ENCODE measurements at regions not wholly inside any gene's neighbourhood (a gene's known extent, or its start where the extent isn't known, plus 50 kb on each side); places are given as distances from the start of the nearest gene placed in this dataset.

GRCh38 chr15:70253461-70254156 lies 155.9 kb upstream of the TLE3 start:
- WGBS = 95% methylated on average over 11 of the region's 11 CpGs

GRCh38 chr15:70252951-70253320 lies 155.2 kb upstream of the TLE3 start:
- DNase-seq (ENCODE audit: extremely low spot score) = no peak
- Histone ChIP-seq H3K4me1 (ENCODE audit: insufficient read depth) (no peaks in the 10 kb centered on the region), H3K27ac (ENCODE audit: low read depth) (no peak overlapping the region), H3K36me3 (ENCODE audit: insufficient read depth) (no peaks in the 10 kb centered on the region), H3K4me3 (ENCODE audit: low read depth, low read length) (no peak overlapping the region)
- 92% methylated on average over 7 of the region's 7 CpGs for WGBS

More at GRCh38 chr15:70253461-70254156, 155.9 kb upstream of the TLE3 start:
- H3K27ac ChIP-seq (ENCODE audit: low read depth) = no peak overlapping the region
- no peaks in the 10 kb centered on the region for H3K36me3 ChIP-seq (ENCODE audit: insufficient read depth)
- DNase-seq (ENCODE audit: extremely low spot score) = no peak
- no peaks in the 10 kb centered on the region for H3K4me1 ChIP-seq (ENCODE audit: insufficient read depth)
- H3K4me3 ChIP-seq (ENCODE audit: low read depth, low read length) = no peak overlapping the region

GRCh38 chr15:70252056-70252950 lies 154.6 kb upstream of the TLE3 start:
- WGBS = 87% methylated on average over 21 of the region's 21 CpGs
- Histone ChIP-seq H3K27ac (ENCODE audit: low read depth) (no peak overlapping the region), H3K4me3 (ENCODE audit: low read depth, low read length) (no peak overlapping the region), H3K36me3 (ENCODE audit: insufficient read depth) (no peaks in the 10 kb centered on the region), H3K4me1 (ENCODE audit: insufficient read depth) (no peaks in the 10 kb centered on the region)
- no peak for DNase-seq (ENCODE audit: extremely low spot score)

- H3K36me3 ChIP-seq (ENCODE audit: insufficient read depth) = no peaks in the 10 kb centered on the region
- H3K27ac ChIP-seq (ENCODE audit: low read depth) = no peak overlapping the region
- no peak for DNase-seq (ENCODE audit: extremely low spot score)
- no peaks in the 10 kb centered on the region for H3K4me1 ChIP-seq (ENCODE audit: insufficient read depth)
- whole genome bisulfite sequencing = 93% methylated on average over 11 of the region's 11 CpGs
- H3K4me3 ChIP-seq (ENCODE audit: low read depth, low read length) = no peak overlapping the region
These were observed 153.7 kb upstream of the TLE3 start for GRCh38 chr15:70251246-70251990.

GRCh38 chr15:70250208-70251201 lies 152.8 kb upstream of the TLE3 start:
- no peak overlapping the region for H3K4me3 ChIP-seq (ENCODE audit: low read depth, low read length)
- no peaks in the 10 kb centered on the region for H3K4me1 ChIP-seq (ENCODE audit: insufficient read depth)
- no peaks in the 10 kb centered on the region for H3K36me3 ChIP-seq (ENCODE audit: insufficient read depth)
- 88% methylated on average over 27 of the region's 27 CpGs for WGBS
- no peak overlapping the region for H3K27ac ChIP-seq (ENCODE audit: low read depth)
- DNase-seq (ENCODE audit: extremely low spot score) = no peak

GRCh38 chr15:70249616-70250015 lies 151.9 kb upstream of the TLE3 start:
- Histone ChIP-seq H3K4me1 (ENCODE audit: insufficient read depth) (no peaks in the 10 kb centered on the region), H3K27ac (ENCODE audit: low read depth) (no peak overlapping the region), H3K36me3 (ENCODE audit: insufficient read depth) (no peaks in the 10 kb centered on the region), H3K4me3 (ENCODE audit: low read depth, low read length) (no peak overlapping the region)
- WGBS = 84% methylated on average over 6 of the region's 6 CpGs
- DNase-seq (ENCODE audit: extremely low spot score) = no peak

- 86% methylated on average over 12 of the region's 12 CpGs for WGBS
- DNase-seq (ENCODE audit: extremely low spot score) = no peak
- no peak overlapping the region for H3K27ac ChIP-seq (ENCODE audit: low read depth)
- no peak overlapping the region for H3K4me3 ChIP-seq (ENCODE audit: low read depth, low read length)
- H3K4me1 ChIP-seq (ENCODE audit: insufficient read depth) = no peaks in the 10 kb centered on the region
- H3K36me3 ChIP-seq (ENCODE audit: insufficient read depth) = no peaks in the 10 kb centered on the region
These were observed 150.7 kb upstream of the TLE3 start for GRCh38 chr15:70248116-70249025.

- no peaks in the 10 kb centered on the region for H3K36me3 ChIP-seq (ENCODE audit: insufficient read depth)
- no peak for DNase-seq (ENCODE audit: extremely low spot score)
- H3K4me1 ChIP-seq (ENCODE audit: insufficient read depth) = no peaks in the 10 kb centered on the region
These were observed 149.6 kb upstream of the TLE3 start for GRCh38 chr15:70247281-70247680.

GRCh38 chr15:70246623-70247220 lies 149.0 kb upstream of the TLE3 start:
- H3K36me3 ChIP-seq (ENCODE audit: insufficient read depth) = no peaks in the 10 kb centered on the region
- H3K27ac ChIP-seq (ENCODE audit: low read depth) = no peak overlapping the region
- 89% methylated on average over 8 of the region's 8 CpGs for WGBS
- H3K4me3 ChIP-seq (ENCODE audit: low read depth, low read length) = no peak overlapping the region
- H3K4me1 ChIP-seq (ENCODE audit: insufficient read depth) = no peaks in the 10 kb centered on the region
- no peak for DNase-seq (ENCODE audit: extremely low spot score)

More at GRCh38 chr15:70247281-70247680, 149.6 kb upstream of the TLE3 start:
- WGBS = 95% methylated on average over 6 of the region's 6 CpGs
- H3K4me3 ChIP-seq (ENCODE audit: low read depth, low read length) = no peak overlapping the region
- H3K27ac ChIP-seq (ENCODE audit: low read depth) = no peak overlapping the region

- 90% methylated on average over 12 of the region's 12 CpGs for WGBS
- no peak for DNase-seq (ENCODE audit: extremely low spot score)
- Histone ChIP-seq H3K4me1 (ENCODE audit: insufficient read depth) (no peaks in the 10 kb centered on the region), H3K27ac (ENCODE audit: low read depth) (no peak overlapping the region), H3K4me3 (ENCODE audit: low read depth, low read length) (no peak overlapping the region), H3K36me3 (ENCODE audit: insufficient read depth) (no peaks in the 10 kb centered on the region)
These were observed 148.4 kb upstream of the TLE3 start for GRCh38 chr15:70245932-70246622.

- no peak for DNase-seq (ENCODE audit: extremely low spot score)
- no peaks in the 10 kb centered on the region for H3K36me3 ChIP-seq (ENCODE audit: insufficient read depth)
- 94% methylated on average over 9 of the region's 9 CpGs for WGBS
- H3K4me3 ChIP-seq (ENCODE audit: low read depth, low read length) = no peak overlapping the region
- no peaks in the 10 kb centered on the region for H3K4me1 ChIP-seq (ENCODE audit: insufficient read depth)
- H3K27ac ChIP-seq (ENCODE audit: low read depth) = no peak overlapping the region
These were observed 147.3 kb upstream of the TLE3 start for GRCh38 chr15:70244978-70245542.
